Stimulated activated CD8-positive, alpha-beta memory T cell treated with anti-CD3 and anti-CD28 coated beads, Interleukin-4, amount 100 ng/mL, for 48 hours (primary cell): ENCODE measurements at regions not wholly inside any gene's neighbourhood (a gene's known extent, or its start where the extent isn't known, plus 50 kb on each side); places are given as distances from the start of the nearest gene placed in this dataset.
"Not testable (repeated sequence)": the region's sequence is repeated elsewhere in the genome, so short reads cannot be mapped to it uniquely, and the experiment has no call there.

Source experiments
- DNase-seq: peaks from one replicate; pipeline ENCODE4 v3.0.0-alpha.2; 2020

GRCh38 chr10:90195288-90195840 is 494.0 kb downstream of the KIF20B start:
- DNase-seq, result no peak

- no peak for DNase-seq
Measured at GRCh38 chr10:90197766-90198165, 496.4 kb downstream of the KIF20B start.

DNA sequence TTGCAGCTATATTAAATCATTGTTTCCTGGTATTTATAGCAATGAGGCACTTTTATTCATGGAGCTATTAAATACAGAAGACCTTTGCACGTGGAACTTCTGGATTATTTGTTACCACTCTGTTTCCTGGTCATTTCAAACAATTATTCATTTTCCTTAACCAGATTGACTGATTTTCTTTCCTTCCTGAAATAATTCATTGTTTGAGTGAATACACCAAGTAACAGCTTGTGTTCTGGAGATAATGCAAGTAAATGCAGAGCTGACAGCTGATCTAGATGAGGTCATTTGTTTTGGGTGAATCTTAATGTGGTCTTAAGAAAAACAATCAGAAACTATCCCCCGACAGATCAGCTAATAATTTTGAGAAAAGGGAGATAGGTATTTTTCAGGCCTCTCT is 497.7 kb downstream of the KIF20B start:
- no peak for DNase-seq

DNA sequence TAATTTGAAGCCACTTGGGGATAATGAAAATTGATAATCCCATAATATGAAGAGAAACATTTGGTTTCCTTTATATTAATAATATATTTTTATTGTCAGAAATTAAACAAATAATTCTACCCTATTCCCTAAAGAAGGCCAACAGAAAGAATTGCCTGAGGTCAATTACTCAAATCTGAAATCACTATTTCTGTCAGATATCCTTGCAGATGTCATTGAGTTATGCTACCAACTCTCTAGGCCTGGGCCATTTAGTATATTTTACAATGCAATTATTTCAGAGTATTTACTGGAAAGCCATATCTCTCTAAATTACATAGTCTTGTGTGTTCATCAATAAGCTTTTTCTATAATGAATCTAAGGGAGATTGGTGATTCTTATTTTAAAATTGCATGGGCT is 498.1 kb downstream of the KIF20B start:
- DNase-seq, result no peak

DNA sequence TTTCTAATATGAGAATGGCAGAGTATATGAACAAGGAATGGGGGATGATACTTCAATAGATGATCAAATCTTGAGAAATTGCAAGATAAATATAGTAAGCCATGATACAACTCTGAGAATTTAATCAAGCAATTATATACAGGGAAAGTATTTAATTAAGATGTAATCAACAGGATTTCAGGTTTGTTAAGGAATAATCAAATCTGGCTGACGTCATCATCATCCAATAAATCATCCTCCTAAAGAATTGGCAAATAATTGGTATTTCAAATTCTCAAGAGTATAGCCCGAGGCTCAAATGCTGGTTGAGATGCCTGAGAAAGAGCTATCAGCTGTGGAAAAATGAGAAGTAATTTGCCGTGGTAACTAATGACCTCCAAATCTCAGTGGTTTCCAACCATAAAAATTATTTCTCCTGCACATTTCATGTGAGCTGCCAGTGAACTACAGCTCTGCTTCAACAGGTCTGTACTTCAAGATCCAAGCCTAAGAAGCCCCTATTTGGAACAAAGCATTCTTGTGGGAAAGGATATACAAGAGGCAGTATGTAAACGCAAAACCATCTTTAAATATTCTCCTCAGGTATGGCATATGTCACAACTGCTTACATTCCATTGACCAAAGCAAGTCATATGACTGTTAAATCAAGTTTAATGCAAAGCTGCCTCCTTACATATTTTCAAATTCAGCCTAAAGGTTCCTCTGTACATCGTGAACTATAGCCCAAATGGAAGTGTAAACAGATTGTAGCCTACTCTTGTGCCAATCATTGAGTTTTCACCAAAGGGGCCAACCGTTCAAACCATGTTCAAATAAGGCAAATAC is 503.0 kb downstream of the KIF20B start:
- no peak for DNase-seq

GRCh38 chr10:90204956-90205314 is 503.5 kb downstream of the KIF20B start:
- no peak for DNase-seq

- no peak for DNase-seq
Measured at GRCh38 chr10:90205340-90205739, 503.9 kb downstream of the KIF20B start.

DNA sequence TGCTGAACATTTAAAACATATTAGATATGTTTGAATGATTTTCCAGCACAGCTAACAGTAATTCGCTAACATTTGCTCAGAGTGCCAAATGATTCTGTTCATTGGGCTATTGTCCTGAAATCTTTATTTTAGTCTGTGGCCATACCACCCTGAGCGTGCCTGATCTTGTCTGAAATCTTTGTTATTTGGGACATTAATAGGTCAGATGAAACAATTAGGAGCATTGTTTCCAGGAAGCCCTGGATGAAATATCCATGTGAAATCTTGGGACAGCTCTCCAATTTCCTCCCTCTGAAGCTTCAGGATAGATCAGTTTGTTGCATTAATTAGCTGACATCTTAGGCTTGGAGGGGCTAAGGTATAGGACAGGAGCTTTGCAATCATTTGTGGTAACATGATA is 512.0 kb downstream of the KIF20B start:
- no peak for DNase-seq

DNA sequence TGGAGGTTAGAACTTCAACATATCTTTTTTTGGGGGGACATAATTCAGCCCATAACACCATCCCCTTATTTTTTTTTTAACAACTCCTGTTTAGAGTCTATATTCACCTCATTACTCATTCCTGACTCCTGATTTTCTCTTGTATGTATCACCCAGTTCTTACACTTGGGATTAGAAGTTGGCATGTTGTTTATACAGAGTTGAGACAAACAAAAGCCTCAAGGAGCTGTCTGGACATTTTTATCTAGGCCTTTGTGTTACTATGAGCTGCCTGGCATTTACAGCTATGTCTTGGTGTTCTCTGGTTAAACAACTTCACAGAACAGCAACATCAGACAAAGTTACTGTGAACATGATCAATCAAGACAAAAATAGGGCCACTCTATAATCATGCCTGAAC is 517.5 kb downstream of the KIF20B start:
- no peak for DNase-seq

GRCh38 chr10:90222372-90222771 is 521.0 kb downstream of the KIF20B start:
- DNase-seq, result no peak

GRCh38 chr10:90222939-90223338 is 521.5 kb downstream of the KIF20B start:
- no peak for DNase-seq

DNA sequence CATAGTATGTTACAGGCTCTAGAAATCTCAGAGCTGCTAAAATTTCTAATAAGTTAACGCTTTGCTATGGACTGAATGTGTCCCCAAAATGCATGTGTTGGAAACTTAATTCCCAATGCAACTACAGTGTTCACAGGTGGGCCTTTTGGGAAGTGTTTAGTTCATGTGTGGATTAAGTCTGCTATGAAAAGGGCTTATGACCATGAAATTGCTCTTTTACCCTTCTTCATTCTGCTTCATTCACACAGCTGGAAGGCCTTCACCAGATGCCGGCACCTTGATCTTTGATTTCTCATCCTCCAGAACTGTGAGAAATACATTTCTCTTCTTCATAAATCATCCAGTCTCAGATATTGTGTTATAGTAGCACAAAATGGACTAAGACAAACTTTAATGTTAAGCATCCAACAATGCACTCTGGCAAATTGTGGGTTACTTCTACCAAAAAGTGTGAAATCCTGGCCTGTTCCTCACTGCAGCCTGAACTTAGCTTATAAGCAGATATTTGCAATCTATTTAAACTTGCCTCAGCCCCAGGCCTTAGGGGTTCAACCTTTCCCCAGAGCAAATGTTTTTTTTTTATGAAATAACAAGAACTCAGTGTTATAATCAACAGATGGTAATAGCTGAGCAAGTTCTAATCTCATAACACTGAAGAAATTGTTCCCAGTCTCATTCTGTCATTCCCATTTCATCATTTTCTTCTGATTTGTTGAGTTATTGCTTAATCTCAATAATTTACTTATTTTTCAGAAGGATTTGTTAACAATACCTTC is 523.6 kb downstream of the KIF20B start:
- no peak for DNase-seq

DNA sequence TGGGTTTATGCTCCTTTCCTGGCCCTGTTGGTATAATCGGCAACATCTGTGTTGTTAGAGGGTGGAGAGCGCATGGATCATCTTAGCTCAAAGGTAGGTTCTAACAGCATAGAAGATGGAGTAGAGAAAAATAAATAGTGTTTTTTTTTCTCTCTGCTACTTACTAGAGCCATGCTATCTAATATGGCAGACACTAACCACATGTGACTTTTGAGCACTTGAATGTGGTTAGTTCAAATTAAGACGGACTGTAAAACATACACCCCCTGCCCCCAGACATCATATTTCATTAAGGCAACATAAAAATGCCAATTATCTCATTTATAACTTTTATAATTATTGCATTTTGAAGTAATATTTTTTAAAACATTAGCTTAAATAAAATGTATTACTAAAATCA is 525.1 kb downstream of the KIF20B start:
- no peak for DNase-seq

DNA sequence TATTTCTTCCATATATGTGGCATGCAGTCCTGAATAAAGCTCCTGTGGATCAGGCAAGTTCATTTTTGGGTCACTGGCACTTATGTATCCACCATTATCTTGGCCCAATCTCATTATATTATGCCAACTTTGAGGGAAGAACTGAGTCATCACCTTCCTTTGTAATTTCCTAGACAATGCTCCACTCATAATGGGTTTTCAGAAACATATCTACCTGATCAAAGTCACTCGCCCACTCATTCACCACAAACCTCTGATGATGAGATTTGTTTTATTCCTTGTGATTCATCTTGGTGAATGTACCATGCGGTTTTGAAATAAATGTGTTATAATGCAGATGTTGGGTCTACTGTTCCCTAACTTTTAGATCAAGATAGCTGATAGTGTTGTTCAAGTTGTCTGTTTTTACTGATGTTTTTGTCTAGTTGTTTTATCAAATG is 525.8 kb downstream of the KIF20B start:
- peak; percentile 47 for DNase-seq

- no peak for DNase-seq
Measured at GRCh38 chr10:90227786-90228185, 526.4 kb downstream of the KIF20B start.

DNA sequence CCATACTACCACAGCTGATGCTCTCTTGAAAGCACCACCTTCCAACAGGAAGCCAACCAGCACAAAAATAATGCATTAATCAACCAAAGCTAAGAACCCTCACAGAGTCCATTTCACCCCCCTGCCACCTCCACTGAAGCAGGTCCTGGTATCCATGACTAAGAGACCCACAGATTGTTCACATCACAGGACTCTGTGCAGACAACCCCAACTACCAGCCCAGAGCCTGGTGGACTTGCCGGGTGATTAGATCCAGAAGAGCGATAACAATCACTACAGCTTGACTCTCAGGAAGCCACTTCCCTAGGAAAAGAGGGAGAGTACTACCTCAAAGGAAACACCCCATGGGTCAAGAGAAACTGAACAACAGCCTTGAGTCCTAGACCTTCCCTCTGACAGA is 528.1 kb downstream of the KIF20B start:
- DNase-seq, result no peak

- DNase-seq, result not testable (repeated sequence)
Measured at GRCh38 chr10:90233805-90234204, 532.4 kb downstream of the KIF20B start.

GRCh38 chr10:90245623-90246022 is 544.2 kb downstream of the KIF20B start:
- DNase-seq, result no peak

- not testable (repeated sequence) for DNase-seq
Measured at GRCh38 chr10:90250784-90251183, 549.4 kb downstream of the KIF20B start.

- no peak for DNase-seq
Measured at GRCh38 chr10:90269699-90270098, 568.3 kb downstream of the KIF20B start.

DNA sequence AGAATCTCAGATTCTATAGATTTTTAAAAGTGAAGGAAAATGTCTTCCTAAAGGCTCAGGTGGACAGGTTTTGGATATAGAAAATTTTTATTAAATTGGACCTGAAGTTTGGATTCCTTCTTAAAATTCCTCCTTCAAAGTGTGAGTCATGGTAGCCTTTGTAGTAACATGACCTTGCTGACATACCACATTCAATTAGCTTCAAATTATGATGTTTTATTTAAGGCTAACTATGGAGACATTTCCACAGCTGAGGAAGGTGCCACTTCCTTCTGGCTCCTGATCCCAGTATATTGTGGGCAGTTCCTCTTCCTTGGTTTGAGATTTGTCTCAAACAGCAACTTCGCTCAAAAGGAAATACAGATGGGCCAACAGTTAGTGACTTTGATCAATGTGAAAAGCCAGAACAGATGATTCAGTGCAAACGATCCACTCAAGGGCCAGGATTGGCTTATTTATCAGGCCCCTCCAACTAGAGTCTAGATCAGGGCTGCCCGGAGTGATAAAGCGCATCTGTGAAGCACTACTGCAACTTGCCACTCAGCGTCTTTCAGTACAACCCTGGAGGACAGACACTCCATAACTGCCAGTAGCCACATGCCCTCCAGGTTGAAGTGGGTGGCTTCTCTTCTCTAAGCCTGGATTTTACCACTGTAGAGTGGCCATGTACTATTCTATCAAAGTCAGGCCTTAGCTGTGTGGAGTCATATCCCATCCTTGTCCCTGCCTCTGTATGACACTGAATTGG is 573.5 kb downstream of the KIF20B start:
- DNase-seq, result no peak

GRCh38 chr10:90276894-90277475 is 575.6 kb downstream of the KIF20B start:
- DNase-seq, result no peak

GRCh38 chr10:90286406-90286805 is 571.4 kb downstream of the HTR7 start:
- no peak for DNase-seq
